ENCODE measurements at regions not wholly inside any gene's neighbourhood (a gene's known extent, or its start where the extent isn't known, plus 50 kb on each side); places are given as distances from the start of the nearest gene placed in this dataset.

- CTCF ChIA-PET, result no interaction called here
- H3K4me1 Mint-ChIP-seq, result no peaks in the 10 kb centered on the region
Observed at GRCh38 chr4:155543126-155543765, 123.4 kb upstream of the GUCY1A1 start.

GRCh38 chr4:155542415-155542814 lies 124.2 kb upstream of the GUCY1A1 start:
- ATAC-seq (ENCODE audit: low read depth), result no peak
- WGBS (ENCODE audit: insufficient coverage), result 80% methylated on average over 1 of the region's 3 CpGs
- Histone ChIP-seq H4K20me1 (ENCODE audit: control insufficient read depth, insufficient read depth, low read length, poor library complexity, severe bottlenecking) (no peaks in the 10 kb centered on the region), H3K79me2 (ENCODE audit: control insufficient read depth, insufficient read depth, low read length) (no peaks in the 10 kb centered on the region), H2AFZ (ENCODE audit: insufficient read depth, low read depth, low read length, poor library complexity, severe bottlenecking) (no peak overlapping the region), H3K27me3 (replicated peaks in 1 of 4; ENCODE audit: control extremely low read depth in 1 of 4, control insufficient read depth in 3 of 4, insufficient read depth in 4 of 4, low read length in 3 of 4) (no peaks in the 10 kb centered on the region), H3K9me3 (ENCODE audit: control extremely low read depth in 1 of 3, control insufficient read depth in 2 of 3, insufficient read depth in 1 of 3, low read length in 2 of 3) (peaks cover 0 to 8% (median 0%) of the 10 kb centered on the region in 3 donors), H3K4me2 (replicated peaks; ENCODE audit: low read depth, low read length, poor library complexity, severe bottlenecking) (no peak overlapping the region), H3K4me1 (ENCODE audit: control insufficient read depth in 2 of 2, insufficient read depth in 2 of 2, low read length in 2 of 2) (no peaks in the 10 kb centered on the region), H3K9ac (ENCODE audit: low read length) (no peak overlapping the region), H3K27ac (ENCODE audit: low read length in 2 of 2) (no peak overlapping the region), H3K36me3 (replicated peaks in 1 of 2; ENCODE audit: control extremely low read depth in 1 of 2, control insufficient read depth in 1 of 2, extremely low read depth in 1 of 2, insufficient read depth in 2 of 2, low read length in 1 of 2) (no peaks in the 10 kb centered on the region), H3K4me3 (ENCODE audit: control extremely low read depth in 1 of 5, extremely low read depth in 1 of 5, insufficient read depth in 1 of 5, low read depth in 2 of 5, low read length in 4 of 5) (no peak overlapping the region)
- Mint-ChIP-seq H3K4me3 (no peak overlapping the region), H3K27ac (no peak overlapping the region), H3K4me1 (no peaks in the 10 kb centered on the region), H3K27me3 (no peaks in the 10 kb centered on the region), H3K9me3 (ENCODE audit: insufficient read depth) (no peaks in the 10 kb centered on the region)
- intact Hi-C loops (cut with micrococcal nuclease), result no loop called here
- POLR2A ChIA-PET, result no interaction called here
- TF ChIP-seq CTCF (IDR thresholded peaks at IDR 0.05), result no peak
- TF ChIP-seq EZH2 (IDR thresholded peaks at IDR 0.05; ENCODE audit: borderline replicate concordance, insufficient read depth, low read depth, low read length, poor library complexity, severe bottlenecking), result no peak
- CTCF ChIA-PET, result no interaction called here
- DNase-seq, result no peak

More at GRCh38 chr4:155543126-155543765, 123.4 kb upstream of the GUCY1A1 start:
- Mint-ChIP-seq H3K27ac (no peak overlapping the region), H3K27me3 (no peaks in the 10 kb centered on the region), H3K9me3 (ENCODE audit: insufficient read depth) (no peaks in the 10 kb centered on the region), H3K4me3 (no peak overlapping the region)
- Histone ChIP-seq H3K79me2 (ENCODE audit: control insufficient read depth, insufficient read depth, low read length) (no peaks in the 10 kb centered on the region), H3K4me3 (ENCODE audit: control extremely low read depth in 1 of 5, extremely low read depth in 1 of 5, insufficient read depth in 1 of 5, low read depth in 2 of 5, low read length in 4 of 5) (no peak overlapping the region), H4K20me1 (ENCODE audit: control insufficient read depth, insufficient read depth, low read length, poor library complexity, severe bottlenecking) (no peaks in the 10 kb centered on the region), H3K4me1 (ENCODE audit: control insufficient read depth in 2 of 2, insufficient read depth in 2 of 2, low read length in 2 of 2) (no peaks in the 10 kb centered on the region), H3K27ac (ENCODE audit: low read length in 2 of 2) (no peak overlapping the region), H2AFZ (ENCODE audit: insufficient read depth, low read depth, low read length, poor library complexity, severe bottlenecking) (no peak overlapping the region), H3K4me2 (replicated peaks; ENCODE audit: low read depth, low read length, poor library complexity, severe bottlenecking) (no peak overlapping the region), H3K27me3 (replicated peaks in 1 of 4; ENCODE audit: control extremely low read depth in 1 of 4, control insufficient read depth in 3 of 4, insufficient read depth in 4 of 4, low read length in 3 of 4) (no peaks in the 10 kb centered on the region), H3K36me3 (replicated peaks in 1 of 2; ENCODE audit: control extremely low read depth in 1 of 2, control insufficient read depth in 1 of 2, extremely low read depth in 1 of 2, insufficient read depth in 2 of 2, low read length in 1 of 2) (no peaks in the 10 kb centered on the region), H3K9ac (ENCODE audit: low read length) (no peak overlapping the region), H3K9me3 (ENCODE audit: control extremely low read depth in 1 of 3, control insufficient read depth in 2 of 3, insufficient read depth in 1 of 3, low read length in 2 of 3) (peaks cover 0 to 8% (median 0%) of the 10 kb centered on the region in 3 donors)
- DNase-seq (no peak), ATAC-seq (ENCODE audit: low read depth) (no peak)
- TF ChIP-seq CTCF (IDR thresholded peaks at IDR 0.05) (no peak), EZH2 (IDR thresholded peaks at IDR 0.05; ENCODE audit: borderline replicate concordance, insufficient read depth, low read depth, low read length, poor library complexity, severe bottlenecking) (no peak)
- POLR2A ChIA-PET, result no interaction called here
- WGBS (ENCODE audit: insufficient coverage), result no CpG with 5 or more reads among the region's 3 CpGs
- intact Hi-C loops (cut with micrococcal nuclease), result no loop called here
